Nucleus accumbens (tissue), 56 donors: ENCODE measurements at regions not wholly inside any gene's neighbourhood (a gene's known extent, or its start where the extent isn't known, plus 50 kb on each side); places are given as distances from the start of the nearest gene placed in this dataset.
"Not testable (repeated sequence)": the region's sequence is repeated elsewhere in the genome, so short reads cannot be mapped to it uniquely, and the experiment has no call there.

Source experiments
- DNase-seq, 56 donors: peaks; one replicate each; lab custom pipeline; 2025; lab: John Stamatoyannopoulos, UW

- DNase-seq = peak in 7 of 56 donors; percentile 1 to 43 (median 16)
Measured at GRCh38 chr9:115393976-115394775, 276.2 kb upstream of the TNC start.

- no peak for DNase-seq
Measured at GRCh38 chr9:115395511-115396021, 277.6 kb upstream of the TNC start.

- DNase-seq = no peak
Measured at GRCh38 chr9:115396071-115396529, 278.1 kb upstream of the TNC start.

- no peak for DNase-seq
Measured at GRCh38 chr9:115397591-115398312, 279.8 kb upstream of the TNC start.

GRCh38 chr9:115398313-115398650 is 280.3 kb upstream of the TNC start:
- no peak for DNase-seq

- DNase-seq = no peak
Measured at GRCh38 chr9:115398996-115399395, 281.0 kb upstream of the TNC start.

GRCh38 chr9:115400796-115401195 is 282.8 kb upstream of the TNC start:
- DNase-seq = no peak

GRCh38 chr9:115401756-115402327 is 283.9 kb upstream of the TNC start:
- no peak for DNase-seq

GRCh38 chr9:115403753-115404152 is 285.8 kb upstream of the TNC start:
- DNase-seq = no peak

GRCh38 chr9:115404311-115404710 is 286.4 kb upstream of the TNC start:
- no peak for DNase-seq

GRCh38 chr9:115411516-115411915 is 293.6 kb upstream of the TNC start:
- no peak for DNase-seq

- peak in 5 of 56 donors; percentile 1 to 35 (median 10) for DNase-seq
Measured at GRCh38 chr9:115411993-115412452, 294.1 kb upstream of the TNC start.

- DNase-seq = no peak
Measured at GRCh38 chr9:115412656-115413055, 294.7 kb upstream of the TNC start.

- DNase-seq = no peak
Measured at GRCh38 chr9:115413304-115413703, 295.3 kb upstream of the TNC start.

- DNase-seq = no peak
Measured at GRCh38 chr9:115413766-115414382, 295.9 kb upstream of the TNC start.

- no peak for DNase-seq
Measured at GRCh38 chr9:115414561-115414960, 296.6 kb upstream of the TNC start.

GRCh38 chr9:115415450-115415849 is 297.5 kb upstream of the TNC start:
- no peak for DNase-seq

- no peak for DNase-seq
Measured at GRCh38 chr9:115416299-115416698, 298.3 kb upstream of the TNC start.

GRCh38 chr9:115418181-115418580 is 300.2 kb upstream of the TNC start:
- DNase-seq = not testable (repeated sequence)

- DNase-seq = no peak
Measured at GRCh38 chr9:115422932-115423440, 305.0 kb upstream of the TNC start.

- DNase-seq = no peak
Measured at GRCh38 chr9:115423646-115424045, 305.7 kb upstream of the TNC start.
